A673 (cell line): ENCODE measurements at regions not wholly inside any gene's neighbourhood (a gene's known extent, or its start where the extent isn't known, plus 50 kb on each side); places are given as distances from the start of the nearest gene placed in this dataset.

Experiments used
- BruUV-seq: library from RNA; stranded (reverse); fragments of 400-500 nt; replicated peaks from 2 replicates; lab custom pipeline; 2021; lab: Mats Ljungman, UMichigan
- CTCF ChIA-PET: fragments of 300-600 bp; sonication (Branson Sonifier 250); formaldehyde crosslinking; loops from one replicate; lab custom pipeline; 2022; ENCODE audit warnings: antibody characterized with exemption; lab: Charles Lee
- POLR2A ChIA-PET: fragments of 300-600 bp; sonication (Branson Sonifier 250); formaldehyde crosslinking; loops from one replicate; lab custom pipeline; 2022; ENCODE audit warnings: antibody characterized with exemption; ENCODE audit not compliant: low non-redundant PET; lab: Charles Lee
- DNase-seq: peaks from one replicate; pipeline ENCODE4 v3.0.0-alpha.2; 2015; ENCODE audit warnings: low spot score
- H3K27ac ChIP-seq: fragments of 200-600 bp; sonication (generic); 2 replicates; pipeline ENCODE4 v1.5.1; 2016; ENCODE audit warnings: mixed run types, low read depth, mild to moderate bottlenecking, mixed read lengths, antibody characterized with exemption, low read length; ENCODE audit not compliant: poor library complexity, severe bottlenecking
- H3K27me3 ChIP-seq: fragments of 200-600 bp; sonication (generic); replicated peaks from 2 replicates; pipeline ENCODE4 v1.6.1; 2017; ENCODE audit warnings: mixed run types, low read depth, mild to moderate bottlenecking, mixed read lengths, antibody characterized with exemption, low read length; ENCODE audit not compliant: insufficient read depth, poor library complexity
- H3K36me3 ChIP-seq: fragments of 200-600 bp; sonication (generic); 2 replicates; pipeline ENCODE4 v1.6.1; 2016; ENCODE audit warnings: mixed run types, mild to moderate bottlenecking, mixed read lengths, antibody characterized with exemption, low read length; ENCODE audit not compliant: insufficient read depth, poor library complexity, severe bottlenecking
- H3K4me1 ChIP-seq: fragments of 200-600 bp; sonication (generic); 2 replicates; pipeline ENCODE4 v1.6.1; 2017; ENCODE audit warnings: mixed run types, mild to moderate bottlenecking, mixed read lengths, antibody characterized with exemption, low read length; ENCODE audit not compliant: insufficient read depth, poor library complexity, severe bottlenecking
- H3K4me3 ChIP-seq: fragments of 200-600 bp; sonication (generic); 2 replicates; pipeline ENCODE4 v1.5.1; 2016; ENCODE audit warnings: low read depth, mixed run types, mild to moderate bottlenecking, mixed read lengths, low read length; ENCODE audit not compliant: poor library complexity, severe bottlenecking
- H3K9me3 ChIP-seq: fragments of 200-600 bp; sonication (generic); 2 replicates; pipeline ENCODE4 v1.6.1; 2016; ENCODE audit warnings: mixed run types, low read depth, mild to moderate bottlenecking, mixed read lengths, antibody characterized with exemption, low read length; ENCODE audit not compliant: poor library complexity, severe bottlenecking
- CTCF ChIP-seq: fragments of 300-800, 200-600 bp; sonication (generic); conservative IDR thresholded peaks from 2 replicates; pipeline ENCODE4 v1.5.1; 2017; ENCODE audit warnings: low read depth, mild to moderate bottlenecking, antibody characterized with exemption, low read length, moderate library complexity, mixed read lengths
- EZH2 ChIP-seq: fragments of 200-600 bp; sonication (generic); IDR thresholded peaks from 2 replicates; pipeline ENCODE4 v1.6.1; 2017; ENCODE audit warnings: borderline replicate concordance, low read depth, mild to moderate bottlenecking, mixed read lengths, antibody characterized with exemption, low read length; ENCODE audit not compliant: poor library complexity, severe bottlenecking
- intact Hi-C: fragments of 100-400 bp; cut with micrococcal nuclease; formaldehyde crosslinking; loops from one replicate; pipeline ENCODE4 v1.10.0; 2022; ENCODE audit not compliant: unreplicated experiment

GRCh38 chr4:23717528-23718248 lies 172.2 kb downstream of the PPARGC1A start:
- no TSS peak for BruUV-seq
- no peak overlapping the region for H3K27ac ChIP-seq
- no peaks in the 10 kb centered on the region for H3K9me3 ChIP-seq
- no peak overlapping the region for H3K4me3 ChIP-seq
- peak; percentile 35 for DNase-seq
- TF ChIP-seq EZH2 (no peak), CTCF (peak; percentile 43; the same call in 1 of the 2 replicates)
- H3K4me1 ChIP-seq = no peaks in the 10 kb centered on the region
- CTCF ChIA-PET = no interaction called here
- POLR2A ChIA-PET = no interaction called here
- H3K36me3 ChIP-seq = no peaks in the 10 kb centered on the region
- intact Hi-C loops = no loop called here
- no peaks in the 10 kb centered on the region for H3K27me3 ChIP-seq

GRCh38 chr4:23710298-23710697 lies 179.5 kb downstream of the PPARGC1A start:
- CTCF ChIA-PET = no interaction called here

GRCh38 chr4:23707652-23708026 lies 182.2 kb downstream of the PPARGC1A start:
- Histone ChIP-seq H3K36me3 (no peaks in the 10 kb centered on the region), H3K27me3 (no peaks in the 10 kb centered on the region), H3K4me3 (no peak overlapping the region), H3K4me1 (no peaks in the 10 kb centered on the region), H3K27ac (no peak overlapping the region), H3K9me3 (no peaks in the 10 kb centered on the region)
- ChIA-PET CTCF (no interaction called here), POLR2A (no interaction called here)
- TF ChIP-seq EZH2 (no peak), CTCF (no peak)
- no TSS peak for BruUV-seq
- intact Hi-C loops = no loop called here
- no peak for DNase-seq

More at GRCh38 chr4:23710298-23710697, 179.5 kb downstream of the PPARGC1A start:
- no TSS peak for BruUV-seq
- intact Hi-C loops = no loop called here
- Histone ChIP-seq H3K4me1 (no peaks in the 10 kb centered on the region), H3K36me3 (no peaks in the 10 kb centered on the region), H3K9me3 (no peaks in the 10 kb centered on the region), H3K4me3 (no peak overlapping the region), H3K27ac (no peak overlapping the region), H3K27me3 (no peaks in the 10 kb centered on the region)
- no peak for DNase-seq
- POLR2A ChIA-PET = no interaction called here
- TF ChIP-seq EZH2 = no peak
- TF ChIP-seq CTCF = no peak
